Mammary epithelial cell (primary cell): ENCODE measurements at regions not wholly inside any gene's neighbourhood (a gene's known extent, or its start where the extent isn't known, plus 50 kb on each side); places are given as distances from the start of the nearest gene placed in this dataset.

Experiments
- EZH2 ChIP-seq: IDR thresholded peaks from 2 replicates; pipeline ENCODE4 v1.6.1; 2012; ENCODE audit warnings: low read length, inconsistent platforms, borderline replicate concordance
- TF ChIP-seq, protein P1 (sequence below), 2 donors: IDR thresholded peaks in 1 of 2; conservative IDR thresholded peaks in 1 of 2; 2 replicates each; pipeline ENCODE4 v1.5.1; 2011 to 2012; ENCODE audit warnings: inconsistent platforms in 2 of 2, low read length in 2 of 2, mild to moderate bottlenecking in 2 of 2, control low read depth in 1 of 2, low read depth in 1 of 2; ENCODE audit not compliant: insufficient read depth in 1 of 2; ENCODE audit errors: extremely low read depth in 1 of 2

DNA sequence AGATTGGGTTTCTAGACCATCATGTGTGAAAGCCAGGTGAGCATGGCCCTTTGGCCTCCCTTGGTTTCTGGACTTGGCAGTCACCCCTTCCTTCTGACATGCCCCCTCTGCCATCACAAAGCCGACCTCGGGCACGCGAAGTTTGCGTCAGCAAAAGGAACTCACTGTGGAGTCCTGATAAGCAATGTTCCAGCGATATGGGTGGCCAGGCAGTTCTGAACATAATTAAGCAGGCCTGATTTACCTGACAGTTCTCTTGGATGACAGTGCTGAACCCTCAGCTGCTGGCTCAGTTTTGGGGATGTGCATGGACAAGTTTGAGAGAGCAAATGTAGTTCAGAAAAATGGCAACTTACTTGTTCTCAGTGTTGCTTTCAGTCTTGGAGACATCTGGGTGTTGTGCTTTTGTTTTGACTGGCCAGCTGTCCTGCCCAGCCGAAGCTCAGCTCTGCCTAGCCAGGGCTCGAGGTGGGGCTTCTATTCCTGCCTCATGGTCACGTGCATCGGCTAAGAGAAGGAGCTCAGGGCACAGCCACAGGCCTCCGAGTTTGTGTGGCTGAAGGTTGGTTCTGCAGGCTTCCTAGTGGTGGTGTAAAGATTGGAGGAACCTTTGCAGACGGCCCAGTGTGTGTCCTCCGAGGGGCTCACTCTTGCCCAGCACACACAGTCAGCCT lies 78.3 kb downstream of the CLDN34 start:
- TF ChIP-seq, protein P1, sequence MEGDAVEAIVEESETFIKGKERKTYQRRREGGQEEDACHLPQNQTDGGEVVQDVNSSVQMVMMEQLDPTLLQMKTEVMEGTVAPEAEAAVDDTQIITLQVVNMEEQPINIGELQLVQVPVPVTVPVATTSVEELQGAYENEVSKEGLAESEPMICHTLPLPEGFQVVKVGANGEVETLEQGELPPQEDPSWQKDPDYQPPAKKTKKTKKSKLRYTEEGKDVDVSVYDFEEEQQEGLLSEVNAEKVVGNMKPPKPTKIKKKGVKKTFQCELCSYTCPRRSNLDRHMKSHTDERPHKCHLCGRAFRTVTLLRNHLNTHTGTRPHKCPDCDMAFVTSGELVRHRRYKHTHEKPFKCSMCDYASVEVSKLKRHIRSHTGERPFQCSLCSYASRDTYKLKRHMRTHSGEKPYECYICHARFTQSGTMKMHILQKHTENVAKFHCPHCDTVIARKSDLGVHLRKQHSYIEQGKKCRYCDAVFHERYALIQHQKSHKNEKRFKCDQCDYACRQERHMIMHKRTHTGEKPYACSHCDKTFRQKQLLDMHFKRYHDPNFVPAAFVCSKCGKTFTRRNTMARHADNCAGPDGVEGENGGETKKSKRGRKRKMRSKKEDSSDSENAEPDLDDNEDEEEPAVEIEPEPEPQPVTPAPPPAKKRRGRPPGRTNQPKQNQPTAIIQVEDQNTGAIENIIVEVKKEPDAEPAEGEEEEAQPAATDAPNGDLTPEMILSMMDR (conservative IDR thresholded peaks at IDR 0.05 in 1 of 2, IDR thresholded peaks at IDR 0.05 in 1 of 2; ENCODE audit: extremely low read depth in 1 of 2, insufficient read depth in 1 of 2, low read depth in 1 of 2, low read length in 2 of 2), result no peak
- TF ChIP-seq EZH2, result no peak
